C4-2B (cell line): ENCODE measurements at regions not wholly inside any gene's neighbourhood (a gene's known extent, or its start where the extent isn't known, plus 50 kb on each side); places are given as distances from the start of the nearest gene placed in this dataset.

Experiments used
- ZFX ChIP-seq: fragments of 450-650 bp; IDR thresholded peaks from 2 replicates; pipeline ENCODE4 v1.6.1; 2017
- TF ChIP-seq, protein P1 (sequence below): fragments of 450-650 bp; conservative IDR thresholded peaks from 2 replicates; pipeline ENCODE4 v1.5.1; 2017; ENCODE audit warnings: mild to moderate bottlenecking

DNA sequence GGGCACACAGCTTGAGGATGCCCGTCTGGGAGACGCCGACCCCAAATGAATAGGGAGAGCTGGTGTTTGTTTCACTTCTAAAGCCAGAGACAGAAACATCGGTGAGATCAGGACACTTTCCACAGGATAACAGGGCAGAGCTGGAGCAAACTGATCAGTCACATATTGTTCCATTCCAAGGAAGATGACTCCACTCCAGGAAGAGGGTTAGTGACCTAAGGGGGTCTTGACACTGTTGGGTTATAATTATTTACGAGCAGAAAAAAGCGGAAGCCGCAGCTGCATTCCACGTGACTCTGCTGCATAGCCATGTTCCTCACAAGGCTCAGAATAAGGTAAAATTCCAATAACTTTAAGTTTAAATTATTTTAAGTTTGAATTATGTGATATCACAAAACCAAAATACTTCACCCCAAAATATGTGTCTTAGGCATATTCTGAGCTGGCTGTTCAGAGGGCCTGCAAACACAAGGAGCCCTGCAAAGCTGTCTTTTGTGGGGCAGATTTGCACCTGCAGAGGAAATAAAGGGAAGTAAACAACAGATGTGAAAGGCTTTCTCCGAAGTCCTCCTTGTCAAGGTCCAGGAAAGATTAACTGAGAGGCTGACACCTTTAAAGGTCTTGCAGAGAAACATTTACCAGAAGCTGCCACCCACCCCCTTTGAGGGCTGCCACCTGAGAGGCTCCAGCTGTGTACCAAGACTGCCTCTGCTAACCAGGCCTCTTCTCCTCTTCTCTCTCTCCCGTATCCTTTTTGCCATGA lies 819.2 kb downstream of the UQCRFS1 start:
- TF ChIP-seq, protein P1, sequence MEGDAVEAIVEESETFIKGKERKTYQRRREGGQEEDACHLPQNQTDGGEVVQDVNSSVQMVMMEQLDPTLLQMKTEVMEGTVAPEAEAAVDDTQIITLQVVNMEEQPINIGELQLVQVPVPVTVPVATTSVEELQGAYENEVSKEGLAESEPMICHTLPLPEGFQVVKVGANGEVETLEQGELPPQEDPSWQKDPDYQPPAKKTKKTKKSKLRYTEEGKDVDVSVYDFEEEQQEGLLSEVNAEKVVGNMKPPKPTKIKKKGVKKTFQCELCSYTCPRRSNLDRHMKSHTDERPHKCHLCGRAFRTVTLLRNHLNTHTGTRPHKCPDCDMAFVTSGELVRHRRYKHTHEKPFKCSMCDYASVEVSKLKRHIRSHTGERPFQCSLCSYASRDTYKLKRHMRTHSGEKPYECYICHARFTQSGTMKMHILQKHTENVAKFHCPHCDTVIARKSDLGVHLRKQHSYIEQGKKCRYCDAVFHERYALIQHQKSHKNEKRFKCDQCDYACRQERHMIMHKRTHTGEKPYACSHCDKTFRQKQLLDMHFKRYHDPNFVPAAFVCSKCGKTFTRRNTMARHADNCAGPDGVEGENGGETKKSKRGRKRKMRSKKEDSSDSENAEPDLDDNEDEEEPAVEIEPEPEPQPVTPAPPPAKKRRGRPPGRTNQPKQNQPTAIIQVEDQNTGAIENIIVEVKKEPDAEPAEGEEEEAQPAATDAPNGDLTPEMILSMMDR = no peak
- TF ChIP-seq ZFX = no peak
